ENCODE measurements at regions not wholly inside any gene's neighbourhood (a gene's known extent, or its start where the extent isn't known, plus 50 kb on each side); places are given as distances from the start of the nearest gene placed in this dataset.

DNA sequence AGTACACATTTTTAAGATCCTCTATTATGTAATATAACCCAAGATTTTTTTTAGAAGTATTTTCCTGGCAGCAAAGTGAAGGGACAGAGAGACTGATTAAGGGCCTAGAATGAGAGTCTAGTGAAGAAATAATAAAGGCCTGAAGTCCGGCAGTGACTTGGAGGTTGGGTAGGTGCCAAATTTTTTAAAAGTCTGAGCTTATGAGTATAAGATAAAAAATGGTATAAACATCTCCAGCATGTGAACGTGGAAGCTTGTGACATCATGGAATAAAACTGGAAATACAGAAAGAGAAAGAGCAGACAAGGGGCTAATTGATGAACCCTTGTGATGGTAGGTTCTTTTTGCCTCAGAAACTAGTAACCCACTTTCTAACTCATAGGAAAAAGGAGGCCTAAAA is 174.6 kb downstream of the SUCLA2 start:
- no peaks in the 10 kb centered on the region for H3K9me2 ChIP-seq (replicated peaks; ENCODE audit: low read depth, low read length)
- TF ChIP-seq, protein P1, sequence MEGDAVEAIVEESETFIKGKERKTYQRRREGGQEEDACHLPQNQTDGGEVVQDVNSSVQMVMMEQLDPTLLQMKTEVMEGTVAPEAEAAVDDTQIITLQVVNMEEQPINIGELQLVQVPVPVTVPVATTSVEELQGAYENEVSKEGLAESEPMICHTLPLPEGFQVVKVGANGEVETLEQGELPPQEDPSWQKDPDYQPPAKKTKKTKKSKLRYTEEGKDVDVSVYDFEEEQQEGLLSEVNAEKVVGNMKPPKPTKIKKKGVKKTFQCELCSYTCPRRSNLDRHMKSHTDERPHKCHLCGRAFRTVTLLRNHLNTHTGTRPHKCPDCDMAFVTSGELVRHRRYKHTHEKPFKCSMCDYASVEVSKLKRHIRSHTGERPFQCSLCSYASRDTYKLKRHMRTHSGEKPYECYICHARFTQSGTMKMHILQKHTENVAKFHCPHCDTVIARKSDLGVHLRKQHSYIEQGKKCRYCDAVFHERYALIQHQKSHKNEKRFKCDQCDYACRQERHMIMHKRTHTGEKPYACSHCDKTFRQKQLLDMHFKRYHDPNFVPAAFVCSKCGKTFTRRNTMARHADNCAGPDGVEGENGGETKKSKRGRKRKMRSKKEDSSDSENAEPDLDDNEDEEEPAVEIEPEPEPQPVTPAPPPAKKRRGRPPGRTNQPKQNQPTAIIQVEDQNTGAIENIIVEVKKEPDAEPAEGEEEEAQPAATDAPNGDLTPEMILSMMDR (conservative IDR thresholded peaks at IDR 0.05; ENCODE audit: low read length) = no peak
- TF ChIP-seq EZH2phosphoT487 (IDR thresholded peaks at IDR 0.05; ENCODE audit: borderline replicate concordance) = no peak
- no peaks in the 10 kb centered on the region for H3K36me3 ChIP-seq (ENCODE audit: insufficient read depth, low read length)
- no peaks in the 10 kb centered on the region for H3K79me2 ChIP-seq (ENCODE audit: insufficient read depth, low read length)
- H2AFZ ChIP-seq (ENCODE audit: low read length) = no peak overlapping the region
- H3K27me3 ChIP-seq (ENCODE audit: insufficient read depth, low read length, poor library complexity, severe bottlenecking) = no peaks in the 10 kb centered on the region
- H3K4me2 ChIP-seq (ENCODE audit: low read depth, low read length, poor library complexity, severe bottlenecking) = no peak overlapping the region
- H3K9ac ChIP-seq (ENCODE audit: low read depth, low read length, poor library complexity, severe bottlenecking) = no peak overlapping the region
- no peaks in the 10 kb centered on the region for H3K9me3 ChIP-seq (ENCODE audit: insufficient read depth, low read depth, low read length)
- H3K4me3 ChIP-seq (ENCODE audit: low read length, poor library complexity, severe bottlenecking) = no peak overlapping the region
- no peaks in the 10 kb centered on the region for H4K20me1 ChIP-seq (ENCODE audit: insufficient read depth, low read length, poor library complexity, severe bottlenecking)
- H3K4me1 ChIP-seq (ENCODE audit: insufficient read depth, low read length, poor library complexity, severe bottlenecking) = no peaks in the 10 kb centered on the region
- H3F3A ChIP-seq (ENCODE audit: low read depth) = no peaks in the 10 kb centered on the region

DNA sequence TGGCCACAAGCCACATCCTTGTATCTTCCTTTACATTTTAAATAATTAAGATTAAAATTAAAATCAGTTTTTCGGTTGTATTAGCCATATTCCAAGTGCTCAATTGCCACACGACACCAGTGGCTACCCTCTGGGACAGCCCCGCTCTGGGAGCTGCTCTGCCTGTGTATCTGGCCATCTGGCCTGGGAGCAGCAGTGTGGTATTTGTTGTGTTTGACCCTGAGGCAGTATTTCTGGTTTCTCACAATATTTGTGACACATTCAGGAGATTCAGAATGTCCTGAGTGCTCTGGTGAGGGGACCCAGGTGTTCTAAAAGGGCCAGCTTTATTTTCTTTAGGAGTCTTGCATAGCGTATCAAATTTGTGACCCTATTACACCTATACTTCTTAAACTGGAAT is 179.0 kb downstream of the SUCLA2 start:
- Histone ChIP-seq H3K9me3 (ENCODE audit: insufficient read depth, low read depth, low read length) (no peaks in the 10 kb centered on the region), H3K9ac (ENCODE audit: low read depth, low read length, poor library complexity, severe bottlenecking) (no peak overlapping the region), H3F3A (ENCODE audit: low read depth) (no peaks in the 10 kb centered on the region), H3K27me3 (ENCODE audit: insufficient read depth, low read length, poor library complexity, severe bottlenecking) (no peaks in the 10 kb centered on the region), H3K79me2 (ENCODE audit: insufficient read depth, low read length) (no peaks in the 10 kb centered on the region), H3K9me2 (replicated peaks; ENCODE audit: low read depth, low read length) (no peaks in the 10 kb centered on the region), H3K4me3 (ENCODE audit: low read length, poor library complexity, severe bottlenecking) (no peak overlapping the region), H3K4me2 (ENCODE audit: low read depth, low read length, poor library complexity, severe bottlenecking) (no peak overlapping the region), H4K20me1 (ENCODE audit: insufficient read depth, low read length, poor library complexity, severe bottlenecking) (no peaks in the 10 kb centered on the region), H3K36me3 (ENCODE audit: insufficient read depth, low read length) (no peaks in the 10 kb centered on the region), H3K4me1 (ENCODE audit: insufficient read depth, low read length, poor library complexity, severe bottlenecking) (no peaks in the 10 kb centered on the region), H2AFZ (ENCODE audit: low read length) (no peak overlapping the region)
- TF ChIP-seq, protein P1 (conservative IDR thresholded peaks at IDR 0.05; ENCODE audit: low read length) = no peak
- no peak for TF ChIP-seq EZH2phosphoT487 (IDR thresholded peaks at IDR 0.05; ENCODE audit: borderline replicate concordance)

DNA sequence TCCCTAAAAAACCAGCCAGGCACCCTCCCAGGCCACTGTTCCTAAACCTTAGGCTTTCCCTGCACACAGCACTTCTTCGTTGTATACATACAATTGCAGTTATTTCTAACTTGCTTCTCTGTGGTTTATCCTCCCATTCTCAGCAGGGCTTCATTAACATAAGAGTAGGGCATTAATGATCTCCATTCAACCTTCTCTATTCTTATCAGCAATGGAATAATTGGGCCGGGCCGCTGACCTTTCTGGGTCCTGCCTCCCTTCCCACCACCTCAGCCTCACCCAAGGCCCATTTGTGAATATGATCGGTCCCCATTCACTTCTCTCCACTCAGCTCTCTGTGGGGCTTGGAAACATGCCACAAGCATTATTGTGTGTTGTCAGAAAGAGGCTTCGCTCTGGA is 184.2 kb downstream of the SUCLA2 start:
- H3K4me2 ChIP-seq (ENCODE audit: low read depth, low read length, poor library complexity, severe bottlenecking) = no peak overlapping the region
- H3F3A ChIP-seq (ENCODE audit: low read depth) = no peaks in the 10 kb centered on the region
- no peak overlapping the region for H3K9ac ChIP-seq (ENCODE audit: low read depth, low read length, poor library complexity, severe bottlenecking)

More for the DNA sequence above, 184.2 kb downstream of the SUCLA2 start:
- Histone ChIP-seq H3K27me3 (ENCODE audit: insufficient read depth, low read length, poor library complexity, severe bottlenecking) (no peaks in the 10 kb centered on the region), H2AFZ (ENCODE audit: low read length) (no peak overlapping the region), H3K9me3 (ENCODE audit: insufficient read depth, low read depth, low read length) (no peaks in the 10 kb centered on the region), H4K20me1 (ENCODE audit: insufficient read depth, low read length, poor library complexity, severe bottlenecking) (no peaks in the 10 kb centered on the region), H3K36me3 (ENCODE audit: insufficient read depth, low read length) (no peaks in the 10 kb centered on the region), H3K4me3 (ENCODE audit: low read length, poor library complexity, severe bottlenecking) (no peak overlapping the region), H3K79me2 (ENCODE audit: insufficient read depth, low read length) (no peaks in the 10 kb centered on the region), H3K9me2 (replicated peaks; ENCODE audit: low read depth, low read length) (no peaks in the 10 kb centered on the region), H3K4me1 (ENCODE audit: insufficient read depth, low read length, poor library complexity, severe bottlenecking) (no peaks in the 10 kb centered on the region)
- no peak for TF ChIP-seq EZH2phosphoT487 (IDR thresholded peaks at IDR 0.05; ENCODE audit: borderline replicate concordance)
- TF ChIP-seq, protein P1 (conservative IDR thresholded peaks at IDR 0.05; ENCODE audit: low read length) = no peak

All from Loucy (cell line).